Hippocampal formation (tissue), 2 donors: ENCODE measurements at regions not wholly inside any gene's neighbourhood (a gene's known extent, or its start where the extent isn't known, plus 50 kb on each side); places are given as distances from the start of the nearest gene placed in this dataset.

Experiments used
- DNase-seq, 2 donors: peaks; one replicate each; lab custom pipeline; 2025; lab: John Stamatoyannopoulos, UW

- no peak for DNase-seq
Measured at GRCh38 chr4:53813998-53814397, 222.7 kb upstream of the LNX1 start.

- DNase-seq = no peak
Measured at GRCh38 chr4:53810643-53811042, 219.4 kb upstream of the LNX1 start.

- DNase-seq = no peak
Measured at GRCh38 chr4:53809816-53810215, 218.5 kb upstream of the LNX1 start.

- DNase-seq = no peak
Measured at GRCh38 chr4:53805291-53805690, 214.0 kb upstream of the LNX1 start.

- DNase-seq = peak in 1 of 2 donors; percentile 6
Measured at GRCh38 chr4:53804719-53805118, 213.4 kb upstream of the LNX1 start.

GRCh38 chr4:53802500-53802899 is 211.2 kb upstream of the LNX1 start:
- DNase-seq = no peak

GRCh38 chr4:53801373-53801772 is 210.1 kb upstream of the LNX1 start:
- no peak for DNase-seq

- DNase-seq = no peak
Measured at GRCh38 chr4:53800741-53801140, 209.5 kb upstream of the LNX1 start.

- DNase-seq = no peak
Measured at GRCh38 chr4:53793096-53793495, 201.8 kb upstream of the LNX1 start.

GRCh38 chr4:53790286-53790685 is 199.0 kb upstream of the LNX1 start:
- DNase-seq = peak in 1 of 2 donors; percentile 67

- DNase-seq = no peak
Measured at GRCh38 chr4:53788621-53789020, 197.3 kb upstream of the LNX1 start.

- no peak for DNase-seq
Measured at GRCh38 chr4:53788011-53788410, 196.7 kb upstream of the LNX1 start.

GRCh38 chr4:53786632-53787031 is 195.3 kb upstream of the LNX1 start:
- no peak for DNase-seq

GRCh38 chr4:53785996-53786395 is 194.7 kb upstream of the LNX1 start:
- no peak for DNase-seq

GRCh38 chr4:53784112-53784511 is 192.8 kb upstream of the LNX1 start:
- no peak for DNase-seq

GRCh38 chr4:53783208-53783859 is 192.0 kb upstream of the LNX1 start:
- no peak for DNase-seq

- DNase-seq = no peak
Measured at GRCh38 chr4:53782458-53782845, 191.2 kb upstream of the LNX1 start.

GRCh38 chr4:53781629-53782457 is 190.6 kb upstream of the LNX1 start:
- no peak for DNase-seq

GRCh38 chr4:53780736-53781400 is 189.6 kb upstream of the LNX1 start:
- no peak for DNase-seq

- DNase-seq = no peak
Measured at GRCh38 chr4:53779025-53779424, 187.7 kb upstream of the LNX1 start.

- no peak for DNase-seq
Measured at GRCh38 chr4:53778155-53778554, 186.9 kb upstream of the LNX1 start.

GRCh38 chr4:53777244-53777984 is 186.1 kb upstream of the LNX1 start:
- DNase-seq = peak in 1 of 2 donors; percentile 3
